Hepatocyte (in vitro differentiated cells): ENCODE measurements at regions not wholly inside any gene's neighbourhood (a gene's known extent, or its start where the extent isn't known, plus 50 kb on each side); places are given as distances from the start of the nearest gene placed in this dataset.

ENCODE experiments used
- DNase-seq: peaks from one replicate; pipeline ENCODE4 v3.0.0-alpha.2; 2016; ENCODE audit warnings: low spot score
- H2AFZ ChIP-seq: fragments of 200-600 bp; sonication (generic); 2 replicates; pipeline ENCODE4 v1.6.0; 2016; ENCODE audit warnings: antibody characterized with exemption, mild to moderate bottlenecking
- H3K27ac ChIP-seq: fragments of 200-600 bp; sonication (generic); 2 replicates; pipeline ENCODE4 v1.5.1; 2016; ENCODE audit warnings: mild to moderate bottlenecking
- H3K27me3 ChIP-seq: fragments of 200-600 bp; sonication (generic); 2 replicates; pipeline ENCODE4 v1.6.1; 2016
- H3K36me3 ChIP-seq: fragments of 200-600 bp; sonication (generic); replicated peaks from 2 replicates; pipeline ENCODE4 v1.5.1; 2016; ENCODE audit warnings: low read depth; ENCODE audit not compliant: insufficient read depth
- H3K4me1 ChIP-seq: fragments of 200-600 bp; sonication (generic); 2 replicates; pipeline ENCODE4 v1.5.1; 2016; ENCODE audit warnings: mild to moderate bottlenecking, moderate library complexity; ENCODE audit not compliant: insufficient read depth
- H3K4me2 ChIP-seq: fragments of 200-600 bp; sonication (generic); 2 replicates; pipeline ENCODE4 v1.6.0; 2016
- H3K4me3 ChIP-seq: fragments of 200-600 bp; sonication (generic); 2 replicates; pipeline ENCODE4 v1.5.1; 2016; ENCODE audit warnings: mild to moderate bottlenecking
- H3K79me2 ChIP-seq: fragments of 200-600 bp; sonication (generic); 2 replicates; pipeline ENCODE4 v1.6.0; 2017; ENCODE audit warnings: mild to moderate bottlenecking
- H3K9me2 ChIP-seq: fragments of 200-600 bp; sonication (generic); replicated peaks from 2 replicates; pipeline ENCODE4 v1.6.0; 2017; ENCODE audit warnings: mild to moderate bottlenecking; ENCODE audit not compliant: insufficient read depth
- H3K9me3 ChIP-seq: fragments of 200-600 bp; sonication (generic); 2 replicates; pipeline ENCODE4 v1.5.1; 2016; ENCODE audit warnings: low read depth, mild to moderate bottlenecking
- H4K20me1 ChIP-seq: fragments of 200-600 bp; sonication (generic); 2 replicates; pipeline ENCODE4 v1.6.0; 2016; ENCODE audit warnings: mild to moderate bottlenecking; ENCODE audit not compliant: insufficient read depth, poor library complexity, severe bottlenecking
- EZH2 ChIP-seq: fragments of 200-600 bp; sonication (generic); IDR thresholded peaks from 2 replicates; pipeline ENCODE4 v1.6.1; 2016; ENCODE audit warnings: antibody characterized with exemption, mild to moderate bottlenecking, borderline replicate concordance
- EZH2phosphoT487 ChIP-seq: fragments of 200-600 bp; sonication (generic); IDR thresholded peaks from one replicate; pipeline ENCODE4 v1.6.1; 2018; ENCODE audit warnings: antibody characterized with exemption, mild to moderate bottlenecking, low read depth, moderate library complexity; ENCODE audit not compliant: unreplicated experiment, severe bottlenecking
- WGBS: methylation state at CpG from one replicate; pipeline ENCODE4 v1.1.6; 2016; ENCODE audit warnings: low lambda C conversion rate; ENCODE audit errors: missing lambda C conversion rate; 5-methylcytosine and 5-hydroxymethylcytosine counted together
- TF ChIP-seq, protein P1 (sequence below): fragments of 200-600 bp; sonication (generic); IDR thresholded peaks from 2 replicates; pipeline ENCODE4 v1.5.1; 2016; ENCODE audit warnings: antibody characterized with exemption, mild to moderate bottlenecking; ENCODE audit not compliant: poor library complexity

DNA sequence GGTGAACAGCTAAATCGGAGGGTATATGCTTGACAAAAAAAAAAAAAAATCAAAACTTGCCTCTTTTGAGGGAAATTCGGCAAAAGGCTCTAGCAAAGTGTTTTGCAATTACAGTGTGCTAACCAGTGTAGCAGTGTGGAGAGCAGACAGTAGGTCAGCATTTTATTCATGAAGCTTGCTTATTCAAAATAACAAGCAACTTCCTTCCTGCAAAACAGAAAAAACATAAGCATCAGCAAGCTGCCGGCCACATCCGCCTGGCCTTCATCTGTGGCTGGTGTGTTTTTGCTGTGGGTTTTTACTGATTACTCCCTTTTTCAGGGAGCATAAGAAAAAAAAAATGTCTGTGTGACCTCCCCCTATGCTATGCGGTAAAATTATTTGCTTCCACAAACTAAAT lies 434.1 kb downstream of the OCA2 start:
- no peaks in the 10 kb centered on the region for H4K20me1 ChIP-seq
- no peak overlapping the region for H3K4me2 ChIP-seq
- TF ChIP-seq EZH2 (no peak), EZH2phosphoT487 (no peak)
- TF ChIP-seq, protein P1, sequence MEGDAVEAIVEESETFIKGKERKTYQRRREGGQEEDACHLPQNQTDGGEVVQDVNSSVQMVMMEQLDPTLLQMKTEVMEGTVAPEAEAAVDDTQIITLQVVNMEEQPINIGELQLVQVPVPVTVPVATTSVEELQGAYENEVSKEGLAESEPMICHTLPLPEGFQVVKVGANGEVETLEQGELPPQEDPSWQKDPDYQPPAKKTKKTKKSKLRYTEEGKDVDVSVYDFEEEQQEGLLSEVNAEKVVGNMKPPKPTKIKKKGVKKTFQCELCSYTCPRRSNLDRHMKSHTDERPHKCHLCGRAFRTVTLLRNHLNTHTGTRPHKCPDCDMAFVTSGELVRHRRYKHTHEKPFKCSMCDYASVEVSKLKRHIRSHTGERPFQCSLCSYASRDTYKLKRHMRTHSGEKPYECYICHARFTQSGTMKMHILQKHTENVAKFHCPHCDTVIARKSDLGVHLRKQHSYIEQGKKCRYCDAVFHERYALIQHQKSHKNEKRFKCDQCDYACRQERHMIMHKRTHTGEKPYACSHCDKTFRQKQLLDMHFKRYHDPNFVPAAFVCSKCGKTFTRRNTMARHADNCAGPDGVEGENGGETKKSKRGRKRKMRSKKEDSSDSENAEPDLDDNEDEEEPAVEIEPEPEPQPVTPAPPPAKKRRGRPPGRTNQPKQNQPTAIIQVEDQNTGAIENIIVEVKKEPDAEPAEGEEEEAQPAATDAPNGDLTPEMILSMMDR = no peak
- no peaks in the 10 kb centered on the region for H3K9me3 ChIP-seq
- no peaks in the 10 kb centered on the region for H3K79me2 ChIP-seq
- H3K4me3 ChIP-seq = no peak overlapping the region
- 81% methylated on average over 5 of the region's 5 CpGs for WGBS
- H3K27ac ChIP-seq = no peak overlapping the region
- DNase-seq = no peak
- peaks cover 6% of the 10 kb centered on the region for H3K4me1 ChIP-seq
- H3K27me3 ChIP-seq = no peaks in the 10 kb centered on the region
- no peak overlapping the region for H2AFZ ChIP-seq
- no peaks in the 10 kb centered on the region for H3K36me3 ChIP-seq
- H3K9me2 ChIP-seq = no peaks in the 10 kb centered on the region

DNA sequence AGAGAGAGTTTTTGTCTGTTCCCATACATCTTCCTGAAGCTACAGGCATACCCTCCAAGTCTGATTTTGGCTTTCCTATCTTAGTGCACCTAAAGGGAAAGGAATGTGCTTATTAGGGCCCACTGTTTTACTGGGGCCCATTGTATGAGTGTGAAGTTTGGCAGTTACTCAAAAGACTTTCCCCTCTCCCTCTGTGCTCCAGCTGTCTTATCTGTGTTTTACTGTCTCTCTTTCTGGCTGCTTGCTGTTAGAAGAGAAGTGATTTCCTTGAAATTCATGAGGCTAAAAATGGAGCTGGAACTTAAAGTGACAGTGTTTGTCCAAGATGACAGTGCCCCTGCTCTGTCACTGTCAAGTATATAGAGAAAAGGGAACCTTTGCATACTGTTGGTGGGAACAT lies 436.2 kb downstream of the OCA2 start:
- no peak for DNase-seq
- no peak overlapping the region for H3K4me2 ChIP-seq
- TF ChIP-seq, protein P1 = no peak
- TF ChIP-seq EZH2phosphoT487 = no peak
- TF ChIP-seq EZH2 = no peak
- no peak overlapping the region for H2AFZ ChIP-seq
- no peaks in the 10 kb centered on the region for H4K20me1 ChIP-seq
- peaks cover 6% of the 10 kb centered on the region for H3K4me1 ChIP-seq
- H3K27ac ChIP-seq = no peak overlapping the region
- no peaks in the 10 kb centered on the region for H3K79me2 ChIP-seq
- no peaks in the 10 kb centered on the region for H3K9me3 ChIP-seq
- H3K4me3 ChIP-seq = no peak overlapping the region
- H3K27me3 ChIP-seq = no peaks in the 10 kb centered on the region
- H3K36me3 ChIP-seq = no peaks in the 10 kb centered on the region
- H3K9me2 ChIP-seq = no peaks in the 10 kb centered on the region

DNA sequence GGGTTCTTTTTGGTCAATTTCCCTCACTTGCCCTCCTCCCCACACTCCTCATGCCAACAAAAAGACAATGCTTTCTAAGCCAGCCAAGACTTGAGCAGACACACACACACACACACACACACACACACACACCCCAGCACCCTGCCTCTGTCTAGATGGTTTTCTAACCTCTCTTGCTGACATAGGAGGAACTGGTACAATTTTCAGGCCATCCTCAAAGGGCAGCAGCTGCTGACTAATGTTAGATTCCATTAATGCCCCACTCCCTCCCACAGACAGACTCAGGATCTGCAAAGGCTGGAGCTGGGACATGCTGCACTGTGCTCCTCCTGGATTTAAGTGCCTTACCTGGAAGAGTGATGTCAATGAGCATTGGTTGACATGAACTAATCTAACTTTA lies 438.4 kb downstream of the OCA2 start:
- TF ChIP-seq, protein P1 = no peak
- TF ChIP-seq EZH2phosphoT487 (no peak), EZH2 (no peak)
- Histone ChIP-seq H3K79me2 (no peaks in the 10 kb centered on the region), H3K27ac (no peak overlapping the region), H3K36me3 (no peaks in the 10 kb centered on the region), H3K4me3 (no peak overlapping the region), H3K9me3 (no peaks in the 10 kb centered on the region), H2AFZ (no peak overlapping the region), H3K9me2 (no peaks in the 10 kb centered on the region), H3K27me3 (no peaks in the 10 kb centered on the region), H3K4me2 (no peak overlapping the region), H3K4me1 (peaks cover 6% of the 10 kb centered on the region), H4K20me1 (no peaks in the 10 kb centered on the region)
- no peak for DNase-seq

DNA sequence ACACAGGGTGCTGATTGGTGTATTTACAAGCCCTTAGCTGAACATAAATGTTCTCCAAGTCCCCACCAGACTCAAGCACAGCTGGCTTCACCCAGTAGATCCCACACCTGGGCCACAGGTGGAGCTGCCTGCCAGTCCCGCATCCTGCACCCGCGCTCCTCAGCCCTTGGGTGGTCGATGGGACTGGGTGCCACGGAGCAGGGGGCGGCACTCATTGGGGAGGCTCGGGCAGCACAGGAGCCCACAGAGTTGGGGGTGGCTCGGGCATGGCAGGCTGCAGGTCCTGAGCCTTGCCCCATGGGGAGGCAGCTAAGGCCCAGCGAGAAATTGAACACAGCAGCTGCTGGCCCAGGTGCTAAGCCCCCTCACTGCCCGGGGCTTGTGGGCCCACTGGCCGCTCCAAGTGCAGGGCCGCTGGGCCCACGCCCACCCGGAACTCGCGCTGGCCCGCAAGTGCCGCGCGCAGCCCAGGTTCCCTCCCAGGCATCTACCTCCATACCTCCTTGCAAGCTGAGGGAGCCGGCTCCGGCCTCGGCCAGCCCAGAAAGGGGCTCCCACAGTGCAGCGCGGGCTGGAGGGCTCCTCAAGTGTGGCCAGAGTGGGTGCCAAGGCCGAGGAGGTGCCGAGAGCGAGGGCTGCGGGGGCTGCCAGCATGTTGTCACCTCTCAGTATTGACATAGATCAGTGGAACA lies 442.7 kb downstream of the OCA2 start:
- Histone ChIP-seq H3K27me3 (no peaks in the 10 kb centered on the region), H3K79me2 (no peaks in the 10 kb centered on the region), H2AFZ (no peak overlapping the region), H3K36me3 (no peaks in the 10 kb centered on the region), H3K9me3 (no peaks in the 10 kb centered on the region), H3K4me1 (no peaks in the 10 kb centered on the region), H3K4me3 (no peak overlapping the region), H4K20me1 (no peaks in the 10 kb centered on the region), H3K4me2 (no peak overlapping the region), H3K27ac (no peak overlapping the region), H3K9me2 (no peaks in the 10 kb centered on the region)
- DNase-seq = no peak
- WGBS = 98% methylated on average over 26 of the region's 29 CpGs
- TF ChIP-seq, protein P1 = no peak
- TF ChIP-seq EZH2phosphoT487 (no peak), EZH2 (no peak)
